Glomerular visceral epithelial cell (primary cell): ENCODE measurements at regions not wholly inside any gene's neighbourhood (a gene's known extent, or its start where the extent isn't known, plus 50 kb on each side); places are given as distances from the start of the nearest gene placed in this dataset.
"Not testable (repeated sequence)": the region's sequence is repeated elsewhere in the genome, so short reads cannot be mapped to it uniquely, and the experiment has no call there.

Experiments used
- DNase-seq: peaks from one replicate; pipeline ENCODE4 v3.0.0-alpha.2; 2016; ENCODE audit errors: extremely low spot score

- DNase-seq: peak; percentile 7
These were observed 352.5 kb downstream of the ADGRL2 start for GRCh38 chr1:82153272-82153629.

DNA sequence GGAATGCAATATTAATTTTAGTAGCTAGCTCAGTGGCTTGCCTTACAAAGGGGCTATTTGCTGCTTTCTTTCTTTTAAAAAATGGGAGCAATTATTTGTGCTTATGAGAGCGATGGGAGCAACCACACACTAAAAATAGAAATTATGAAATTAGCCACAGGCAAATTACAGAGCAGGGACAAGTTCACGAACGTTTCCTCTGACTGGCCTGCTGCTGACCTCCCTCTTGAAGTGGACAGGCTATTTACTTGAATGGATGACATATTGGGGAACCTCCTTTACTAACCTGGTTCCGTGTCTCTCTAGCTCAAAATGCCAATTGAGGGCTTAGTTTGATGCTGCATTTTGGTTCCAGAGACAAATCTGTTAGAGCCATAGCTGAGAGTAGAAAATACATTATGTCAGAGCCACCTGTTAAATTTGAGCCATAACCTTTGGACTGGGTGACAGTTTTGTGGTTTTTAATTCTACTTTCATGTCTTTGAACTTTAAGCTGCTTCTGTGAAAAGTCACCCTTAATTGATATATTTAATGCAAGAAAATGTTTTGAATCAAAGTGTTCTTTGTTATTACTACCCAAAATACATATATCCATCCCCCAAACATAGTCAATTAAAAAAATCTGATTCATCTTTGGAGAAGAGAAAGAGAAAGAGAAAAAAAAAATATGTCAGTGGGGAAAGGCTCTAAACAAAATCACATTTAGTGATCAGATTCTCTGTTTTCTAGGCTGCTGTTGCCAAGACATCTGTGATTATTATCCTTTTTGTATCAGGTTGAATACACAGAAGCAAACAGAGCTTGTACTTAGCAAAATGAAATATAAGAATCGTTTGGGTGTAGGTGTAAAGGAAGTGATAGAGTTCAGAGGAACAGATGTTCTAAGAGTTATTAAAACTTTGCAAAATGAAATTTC is 351.9 kb downstream of the ADGRL2 start:
- no peak for DNase-seq

- DNase-seq: no peak
These were observed 344.9 kb downstream of the ADGRL2 start for GRCh38 chr1:82145656-82146055.

DNA sequence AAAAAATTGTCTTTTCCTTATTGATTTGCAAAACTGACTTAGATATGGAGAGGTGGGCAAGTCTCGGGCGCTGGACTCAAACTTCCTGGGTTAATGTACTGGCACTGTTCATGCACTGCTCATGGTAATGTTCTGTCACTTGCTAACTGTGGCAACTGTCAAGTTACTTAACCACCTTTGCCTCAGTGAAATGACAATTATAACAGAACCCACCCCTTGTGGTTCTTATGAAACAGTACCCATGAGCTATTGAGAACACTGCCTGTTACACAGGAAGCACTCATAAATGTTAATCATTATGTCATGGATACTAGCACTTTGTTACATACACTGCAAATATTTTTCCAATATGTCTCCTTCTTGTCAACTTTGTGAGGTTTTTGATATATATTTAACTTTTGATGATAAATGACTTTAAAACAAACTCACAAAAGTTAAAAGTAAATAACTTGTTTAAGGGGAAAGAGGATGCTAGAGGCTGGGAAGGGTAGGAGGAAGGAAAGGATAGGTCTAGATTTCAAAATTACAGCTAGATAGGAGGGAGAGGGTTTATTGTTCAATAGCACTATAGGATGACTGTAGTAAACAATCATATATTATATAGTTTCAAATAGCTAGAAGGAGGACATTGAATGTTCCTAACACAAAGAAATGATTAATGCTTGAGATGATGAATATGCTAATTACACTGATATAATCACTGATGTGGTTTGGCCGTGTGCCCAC is 342.5 kb downstream of the ADGRL2 start:
- DNase-seq: no peak

GRCh38 chr1:82141390-82141789 is 340.7 kb downstream of the ADGRL2 start:
- DNase-seq: no peak

DNA sequence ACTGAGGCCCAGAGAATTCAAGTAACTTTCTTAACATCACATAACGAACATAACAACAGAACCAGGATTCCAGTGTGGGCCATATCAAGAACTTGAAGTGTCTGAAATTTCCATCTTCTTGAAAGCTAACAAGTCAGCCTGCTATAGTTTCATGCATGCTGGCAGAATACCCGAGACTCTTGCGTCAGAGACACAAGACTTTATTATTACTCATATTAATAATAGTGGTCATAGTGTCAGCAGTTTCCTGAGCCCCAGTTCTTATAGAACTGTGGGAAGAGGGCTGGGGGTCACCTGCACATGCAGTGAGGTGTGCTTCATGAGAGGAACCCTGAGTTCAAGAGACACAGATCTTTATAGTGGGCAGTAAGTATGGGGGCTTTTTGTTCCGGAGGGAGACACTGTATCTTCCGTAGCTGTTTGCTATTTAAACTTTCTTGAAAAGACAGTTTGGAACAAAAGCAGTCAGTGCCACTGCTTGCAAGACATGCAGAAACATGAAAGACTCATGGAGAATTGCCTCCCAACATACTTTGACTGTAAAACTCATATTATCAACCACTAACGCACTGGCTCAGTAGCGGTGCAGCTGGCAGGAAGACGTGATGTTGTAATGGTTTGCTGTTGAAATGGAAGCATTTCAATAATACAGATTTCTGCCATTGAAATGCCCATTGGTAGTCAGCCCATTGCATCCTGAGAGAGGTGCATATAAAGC is 339.2 kb downstream of the ADGRL2 start:
- DNase-seq: no peak

- not testable (repeated sequence) for DNase-seq
These were observed 335.6 kb downstream of the ADGRL2 start for GRCh38 chr1:82136351-82136750.

- no peak for DNase-seq
These were observed 325.1 kb downstream of the ADGRL2 start for GRCh38 chr1:82125866-82126265.

GRCh38 chr1:82125119-82125518 is 324.4 kb downstream of the ADGRL2 start:
- no peak for DNase-seq

GRCh38 chr1:82121421-82121820 is 320.7 kb downstream of the ADGRL2 start:
- DNase-seq: no peak

GRCh38 chr1:82116105-82116504 is 315.4 kb downstream of the ADGRL2 start:
- no peak for DNase-seq

GRCh38 chr1:82114887-82115286 is 314.2 kb downstream of the ADGRL2 start:
- DNase-seq: no peak

DNA sequence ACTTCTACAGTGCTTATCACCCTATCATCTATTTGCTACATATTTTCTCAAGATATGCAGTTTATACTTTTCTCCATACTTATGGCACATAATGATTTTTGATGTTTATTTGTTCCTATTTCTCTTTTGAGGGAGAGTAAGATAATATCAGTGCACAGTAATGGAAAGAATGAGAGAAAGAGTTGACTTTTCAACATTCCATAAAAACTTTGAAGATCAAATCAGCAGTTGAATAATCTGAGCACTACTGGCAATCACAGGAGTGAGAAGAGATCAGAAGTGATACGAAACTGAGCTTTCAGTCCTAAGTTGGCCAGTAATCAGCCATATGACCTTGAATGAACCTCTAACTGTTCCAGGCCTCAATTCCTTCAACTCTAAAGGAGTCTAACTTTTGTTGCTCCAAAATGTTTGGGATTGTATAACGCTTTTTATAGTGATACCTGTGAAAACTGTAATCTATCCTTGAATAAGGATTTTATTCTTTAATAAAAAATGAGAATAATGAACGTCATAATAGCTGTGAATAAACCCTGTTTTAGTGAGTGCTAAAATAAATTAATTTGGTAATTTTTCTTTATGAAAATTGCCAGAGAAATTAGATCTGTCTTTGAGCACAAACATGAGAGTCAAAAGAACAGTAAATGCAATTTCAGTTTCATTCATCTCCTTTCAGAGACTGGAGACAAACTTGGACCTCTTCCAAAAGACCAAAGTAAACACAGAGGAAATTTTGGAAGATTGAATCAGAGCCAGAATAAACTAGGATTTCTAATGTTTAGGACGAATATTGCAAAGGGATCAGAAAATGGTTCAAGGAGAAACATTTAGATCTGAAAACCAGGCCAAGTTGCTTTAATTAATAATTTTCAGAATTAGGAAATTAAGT is 309.9 kb downstream of the ADGRL2 start:
- DNase-seq: no peak

GRCh38 chr1:82108843-82109242 is 308.1 kb downstream of the ADGRL2 start:
- no peak for DNase-seq

DNA sequence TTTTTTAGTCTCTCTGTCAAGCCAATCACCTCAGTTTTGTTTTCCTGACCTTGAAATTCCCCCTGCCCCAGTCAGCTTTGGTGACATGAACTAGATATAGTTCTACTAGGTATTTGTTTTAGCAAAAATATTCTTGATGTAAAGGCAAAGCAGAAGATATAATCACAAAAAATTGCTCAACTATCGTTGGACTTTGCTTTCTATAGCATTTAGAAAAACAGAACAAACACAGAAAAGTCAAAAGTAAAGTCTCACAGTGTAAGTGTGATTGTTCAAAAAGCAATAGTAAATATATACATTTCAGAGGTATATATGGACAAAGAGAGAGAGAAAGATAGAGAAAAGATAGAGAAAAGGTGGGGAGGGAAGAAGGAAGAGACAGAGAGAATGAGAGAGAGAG is 305.9 kb downstream of the ADGRL2 start:
- no peak for DNase-seq

- DNase-seq: no peak
These were observed 298.4 kb downstream of the ADGRL2 start for GRCh38 chr1:82099170-82099569.

- DNase-seq: no peak
These were observed 293.4 kb downstream of the ADGRL2 start for GRCh38 chr1:82094136-82094535.

GRCh38 chr1:82091729-82092128 is 291.0 kb downstream of the ADGRL2 start:
- no peak for DNase-seq

GRCh38 chr1:82091265-82091664 is 290.5 kb downstream of the ADGRL2 start:
- DNase-seq: no peak

GRCh38 chr1:82090104-82090503 is 289.4 kb downstream of the ADGRL2 start:
- DNase-seq: no peak

- peak; percentile 38 for DNase-seq
These were observed 286.0 kb downstream of the ADGRL2 start for GRCh38 chr1:82086739-82087138.
